Ascending aorta (tissue), 2 donors: ENCODE measurements at regions not wholly inside any gene's neighbourhood (a gene's known extent, or its start where the extent isn't known, plus 50 kb on each side); places are given as distances from the start of the nearest gene placed in this dataset.

Experiments
- DNase-seq, 2 donors: peaks; one replicate each; pipeline ENCODE4 v3.0.0-alpha.2; 2019; ENCODE audit warnings: low spot score in 2 of 2
- H3K27ac ChIP-seq, 2 donors: fragments of 200-600 bp; sonication (generic); one replicate each; pipeline ENCODE4 v1.5.1; 2016 to 2017; ENCODE audit warnings: mild to moderate bottlenecking in 1 of 2
- H3K27me3 ChIP-seq: fragments of 200-600 bp; sonication (generic); one replicate; pipeline ENCODE4 v1.5.1; 2017
- H3K36me3 ChIP-seq, 2 donors: fragments of 200-600 bp; sonication (generic); one replicate each; pipeline ENCODE4 v1.5.1; 2016
- H3K4me1 ChIP-seq, 2 donors: fragments of 200-600 bp; sonication (generic); one replicate each; pipeline ENCODE4 v1.5.1; 2016 to 2017; ENCODE audit warnings: mild to moderate bottlenecking in 1 of 2
- H3K4me3 ChIP-seq, 2 donors: fragments of 200-600 bp; sonication (generic); one replicate each; pipeline ENCODE4 v1.5.1; 2016 to 2017; ENCODE audit warnings: mild to moderate bottlenecking in 1 of 2
- H3K9me3 ChIP-seq, 2 donors: fragments of 200-600 bp; sonication (generic); one replicate each; pipeline ENCODE4 v1.5.1; 2016
- intact Hi-C: fragments of 100-400 bp; cut with DNase I; formaldehyde crosslinking; loops from one replicate; pipeline ENCODE4 v1.15.1; 2023
- TF ChIP-seq, protein P1 (sequence below), 3 experiments: fragments of 200-600 bp in 2 of 3; fragments of 450-650 bp in 1 of 3; sonication (generic) in 2 of 3; IDR thresholded peaks; one replicate each; pipeline ENCODE4 v1.5.1; 2016 to 2019; ENCODE audit warnings: antibody characterized with exemption in 3 of 3, mild to moderate bottlenecking in 1 of 3, moderate library complexity in 1 of 3

DNA sequence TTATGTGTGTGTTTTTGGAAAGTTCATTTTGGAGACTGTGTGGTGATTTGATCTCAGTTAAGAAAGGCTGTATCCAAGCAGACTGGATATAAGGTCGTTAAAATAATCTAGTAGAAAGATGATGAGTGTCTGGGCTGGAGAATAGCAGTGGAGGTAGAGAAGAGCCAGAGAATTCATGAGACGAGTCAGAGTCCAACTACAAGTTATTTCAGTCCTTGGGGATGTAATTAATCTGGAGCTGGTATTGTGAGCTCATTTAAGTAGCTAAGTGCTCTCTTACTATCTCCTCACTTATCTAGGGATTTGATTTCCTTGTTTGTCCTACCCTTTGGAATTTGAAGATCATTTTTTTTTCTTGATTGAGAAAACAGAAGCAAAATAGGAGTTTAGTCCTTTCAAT, 1219.0 kb upstream of the ADGRL4 start:
- no peak overlapping the region for H3K4me3 ChIP-seq
- H3K27ac ChIP-seq, result no peak overlapping the region
- no peaks in the 10 kb centered on the region for H3K27me3 ChIP-seq
- DNase-seq, result no peak
- no peaks in the 10 kb centered on the region for H3K9me3 ChIP-seq
- no peaks in the 10 kb centered on the region for H3K4me1 ChIP-seq
- intact Hi-C loops, result no loop called here
- H3K36me3 ChIP-seq, result no peaks in the 10 kb centered on the region
- TF ChIP-seq, protein P1, sequence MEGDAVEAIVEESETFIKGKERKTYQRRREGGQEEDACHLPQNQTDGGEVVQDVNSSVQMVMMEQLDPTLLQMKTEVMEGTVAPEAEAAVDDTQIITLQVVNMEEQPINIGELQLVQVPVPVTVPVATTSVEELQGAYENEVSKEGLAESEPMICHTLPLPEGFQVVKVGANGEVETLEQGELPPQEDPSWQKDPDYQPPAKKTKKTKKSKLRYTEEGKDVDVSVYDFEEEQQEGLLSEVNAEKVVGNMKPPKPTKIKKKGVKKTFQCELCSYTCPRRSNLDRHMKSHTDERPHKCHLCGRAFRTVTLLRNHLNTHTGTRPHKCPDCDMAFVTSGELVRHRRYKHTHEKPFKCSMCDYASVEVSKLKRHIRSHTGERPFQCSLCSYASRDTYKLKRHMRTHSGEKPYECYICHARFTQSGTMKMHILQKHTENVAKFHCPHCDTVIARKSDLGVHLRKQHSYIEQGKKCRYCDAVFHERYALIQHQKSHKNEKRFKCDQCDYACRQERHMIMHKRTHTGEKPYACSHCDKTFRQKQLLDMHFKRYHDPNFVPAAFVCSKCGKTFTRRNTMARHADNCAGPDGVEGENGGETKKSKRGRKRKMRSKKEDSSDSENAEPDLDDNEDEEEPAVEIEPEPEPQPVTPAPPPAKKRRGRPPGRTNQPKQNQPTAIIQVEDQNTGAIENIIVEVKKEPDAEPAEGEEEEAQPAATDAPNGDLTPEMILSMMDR (IDR thresholded peaks at IDR 0.05), result no peak

DNA sequence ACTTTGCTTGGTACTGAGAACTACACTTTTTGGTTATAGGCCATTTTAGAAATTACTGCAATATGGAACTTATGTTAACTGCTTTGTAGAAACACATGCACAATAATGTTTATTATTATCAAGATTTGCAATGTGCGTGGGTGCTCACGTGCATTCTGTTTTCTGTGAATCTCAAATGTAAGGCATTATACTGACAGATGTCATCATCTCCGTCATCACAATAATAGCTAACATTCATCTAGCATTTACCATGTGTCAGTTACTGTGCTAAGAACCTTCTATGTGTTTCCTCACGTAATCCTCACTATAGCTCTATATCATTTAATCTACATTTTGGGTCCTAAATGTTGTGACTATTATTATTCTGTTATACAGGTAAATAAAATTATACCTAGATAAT, 1214.8 kb upstream of the ADGRL4 start:
- intact Hi-C loops, result no loop called here
- Histone ChIP-seq H3K27me3 (no peaks in the 10 kb centered on the region), H3K9me3 (no peaks in the 10 kb centered on the region), H3K27ac (no peak overlapping the region), H3K4me1 (no peaks in the 10 kb centered on the region), H3K4me3 (no peak overlapping the region), H3K36me3 (no peaks in the 10 kb centered on the region)
- DNase-seq, result no peak
- TF ChIP-seq, protein P1 (IDR thresholded peaks at IDR 0.05), result no peak

DNA sequence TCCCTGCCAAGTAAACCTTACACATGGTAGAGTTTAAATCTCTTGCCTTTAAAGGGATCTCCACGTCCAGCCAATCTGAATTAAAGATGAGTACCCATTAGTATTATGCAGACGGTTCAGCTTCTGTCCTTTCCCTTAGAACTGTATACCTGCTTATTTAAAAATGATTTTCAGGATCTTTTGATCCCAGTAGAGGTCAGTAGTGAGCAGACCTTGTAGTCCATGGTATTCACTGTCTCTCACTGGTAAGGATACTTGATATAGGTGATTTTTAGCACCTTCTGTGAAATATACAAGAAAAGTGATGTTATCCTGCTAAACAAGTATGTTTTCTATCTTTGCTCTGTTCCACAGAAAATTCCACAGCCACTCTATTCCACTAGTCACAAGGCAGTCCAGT, 1211.6 kb upstream of the ADGRL4 start:
- no peak overlapping the region for H3K27ac ChIP-seq
- H3K27me3 ChIP-seq, result no peaks in the 10 kb centered on the region
- intact Hi-C loops, result no loop called here
- DNase-seq, result no peak
- H3K4me3 ChIP-seq, result no peak overlapping the region
- TF ChIP-seq, protein P1 (IDR thresholded peaks at IDR 0.05), result peak in 2 of 3 experiments; percentile 10 to 24
- H3K9me3 ChIP-seq, result no peaks in the 10 kb centered on the region
- H3K4me1 ChIP-seq, result no peaks in the 10 kb centered on the region
- H3K36me3 ChIP-seq, result no peaks in the 10 kb centered on the region

DNA sequence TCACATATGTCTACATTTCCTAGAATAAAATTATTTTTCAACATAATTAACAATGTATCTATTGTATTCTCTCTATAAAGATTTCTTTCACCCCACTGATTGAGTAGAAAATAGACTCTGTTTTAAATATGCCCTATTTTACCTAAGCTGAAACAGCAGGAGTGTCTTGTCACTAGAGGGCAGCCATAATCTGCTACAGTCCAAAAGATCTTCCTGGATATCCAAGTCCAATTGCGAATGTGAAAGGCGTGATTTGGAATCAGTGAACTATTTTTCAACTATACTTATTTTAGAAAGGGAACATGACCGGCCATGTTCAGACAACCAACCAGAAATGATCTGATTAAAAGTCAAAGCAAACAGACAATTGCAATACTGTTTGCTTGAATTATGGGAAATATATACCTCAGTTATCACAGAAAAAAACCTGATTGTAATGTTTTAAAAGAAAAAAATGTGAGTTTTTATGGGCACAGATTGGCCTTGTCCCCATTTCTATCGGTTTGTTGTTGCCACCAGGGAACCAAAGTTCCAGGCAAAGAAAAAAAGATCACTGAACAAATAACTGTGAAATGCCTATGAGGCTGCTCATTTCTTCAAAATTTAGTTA, 1211.0 kb upstream of the ADGRL4 start:
- H3K36me3 ChIP-seq, result no peaks in the 10 kb centered on the region
- TF ChIP-seq, protein P1 (IDR thresholded peaks at IDR 0.05), result peak in 1 of 3 experiments; percentile 20
- no peaks in the 10 kb centered on the region for H3K4me1 ChIP-seq
- H3K4me3 ChIP-seq, result no peak overlapping the region
- no peak overlapping the region for H3K27ac ChIP-seq
- H3K9me3 ChIP-seq, result no peaks in the 10 kb centered on the region
- intact Hi-C loops, result no loop called here
- DNase-seq, result no peak
- H3K27me3 ChIP-seq, result no peaks in the 10 kb centered on the region

DNA sequence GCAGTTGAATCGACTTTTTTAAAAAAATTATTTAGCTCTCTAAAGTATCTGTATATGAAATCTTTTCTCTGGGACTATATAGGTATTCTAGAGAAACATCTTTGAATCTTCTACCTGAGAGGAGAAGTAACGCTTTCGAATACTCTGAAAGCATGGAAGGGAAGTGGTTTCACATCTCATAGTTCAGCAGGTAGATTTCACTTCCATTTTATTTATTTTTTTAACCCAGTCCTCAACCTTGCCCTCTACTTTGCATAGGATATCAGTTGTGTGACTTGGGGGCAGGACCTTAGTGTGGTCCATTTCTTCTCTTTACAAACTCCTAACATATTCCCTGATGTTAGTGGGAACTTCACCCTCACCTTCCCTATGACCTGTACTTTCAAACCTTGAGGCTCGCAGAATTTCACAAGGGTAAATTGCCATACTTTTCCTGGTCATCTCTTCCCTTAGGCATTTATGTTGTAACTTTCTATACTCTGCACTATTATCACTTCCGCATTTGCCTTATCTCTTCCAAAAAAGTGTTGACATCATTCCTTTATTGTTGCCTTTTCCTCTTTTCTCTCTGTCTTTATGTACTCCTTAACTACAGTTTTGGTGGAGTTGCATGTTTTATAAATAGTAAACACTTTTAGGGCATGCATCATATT, 1208.5 kb upstream of the ADGRL4 start:
- Histone ChIP-seq H3K27ac (no peak overlapping the region), H3K27me3 (no peaks in the 10 kb centered on the region), H3K36me3 (no peaks in the 10 kb centered on the region), H3K4me3 (no peak overlapping the region), H3K9me3 (no peaks in the 10 kb centered on the region), H3K4me1 (no peaks in the 10 kb centered on the region)
- no peak for DNase-seq
- TF ChIP-seq, protein P1 (IDR thresholded peaks at IDR 0.05), result no peak
- intact Hi-C loops, result no loop called here
